HuH-7 (cell line): ENCODE measurements at regions not wholly inside any gene's neighbourhood (a gene's known extent, or its start where the extent isn't known, plus 50 kb on each side); places are given as distances from the start of the nearest gene placed in this dataset.
"Not testable (repeated sequence)": the region's sequence is repeated elsewhere in the genome, so short reads cannot be mapped to it uniquely, and the experiment has no call there.

Experiments
- DNase-seq: peaks from one replicate; pipeline ENCODE4 v3.0.0; 2011; ENCODE audit warnings: low spot score

DNA sequence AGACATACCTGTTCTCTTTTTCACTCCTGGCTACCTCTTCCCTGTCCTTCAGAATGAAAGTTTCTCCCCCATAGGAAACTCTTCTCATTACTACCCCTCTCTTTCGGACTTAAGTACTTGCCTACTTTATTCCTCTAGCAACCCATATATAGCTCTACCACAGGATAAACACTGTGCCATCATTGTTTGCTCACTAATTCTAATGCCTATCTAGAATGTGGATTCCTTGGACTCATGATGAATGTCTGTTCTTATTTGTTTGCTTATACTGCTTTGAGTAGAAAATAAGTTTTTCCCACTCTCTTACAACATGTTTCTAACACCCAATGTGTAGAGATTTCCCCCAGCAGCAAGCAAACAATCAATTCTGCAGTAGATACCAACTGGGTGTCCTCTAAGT, 1094.9 kb downstream of the SLC6A15 start:
- no peak for DNase-seq

DNA sequence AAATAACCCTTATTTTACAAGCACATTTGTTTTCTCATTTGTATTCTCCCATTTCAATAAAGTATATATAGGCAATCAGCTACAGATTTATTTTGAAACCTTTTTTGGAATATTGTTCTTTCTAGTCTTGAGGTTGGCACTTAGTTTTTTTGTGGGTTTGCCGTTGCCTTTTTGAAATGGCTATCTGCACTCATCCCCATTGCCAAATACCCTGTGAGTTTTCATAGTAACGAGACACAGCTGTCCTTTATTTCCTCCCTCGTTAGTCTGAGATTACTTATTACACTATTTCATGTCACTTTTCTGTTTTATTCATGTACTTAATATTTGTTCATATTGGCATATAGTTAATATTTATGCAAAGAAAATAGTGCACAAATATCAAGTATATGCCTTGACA, 1104.0 kb downstream of the SLC6A15 start:
- DNase-seq = no peak

DNA sequence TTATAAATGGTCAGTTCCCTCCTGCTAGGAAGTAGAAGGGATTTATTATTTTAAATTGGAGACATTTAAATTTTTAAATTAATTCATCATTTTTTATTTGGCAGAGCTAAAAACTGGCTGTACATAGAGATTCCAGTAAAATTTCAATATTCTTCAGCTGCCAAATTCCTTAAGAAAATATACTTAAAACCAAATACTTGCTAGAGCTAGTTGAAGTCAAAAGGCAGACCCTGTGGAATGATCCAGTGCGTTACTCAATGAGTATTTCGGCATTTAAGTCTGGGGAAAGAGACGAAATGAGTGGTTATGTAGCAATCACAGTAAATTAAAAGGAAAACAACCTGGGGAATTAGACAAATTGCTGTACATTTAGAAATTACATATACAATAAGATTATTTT, 1104.7 kb downstream of the SLC6A15 start:
- no peak for DNase-seq

DNA sequence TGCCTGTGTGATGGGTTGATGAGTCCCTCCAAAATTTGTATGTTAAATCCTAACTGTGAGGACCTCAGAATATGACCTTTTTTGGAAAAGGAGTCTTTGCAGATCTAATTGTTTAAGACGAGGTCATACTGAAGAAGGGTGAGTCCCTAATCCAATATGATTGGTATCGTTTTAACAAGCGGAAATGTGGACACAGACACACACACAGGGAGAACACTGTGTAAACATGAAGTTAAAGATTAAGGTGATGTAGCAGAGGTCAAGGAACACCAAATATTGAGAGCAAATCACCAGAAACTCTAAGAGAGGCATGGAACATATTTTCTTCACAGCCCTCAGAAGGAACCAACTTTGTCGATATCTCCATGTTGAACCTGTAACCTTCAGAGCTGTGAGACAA, 1106.7 kb downstream of the SLC6A15 start:
- DNase-seq = no peak

DNA sequence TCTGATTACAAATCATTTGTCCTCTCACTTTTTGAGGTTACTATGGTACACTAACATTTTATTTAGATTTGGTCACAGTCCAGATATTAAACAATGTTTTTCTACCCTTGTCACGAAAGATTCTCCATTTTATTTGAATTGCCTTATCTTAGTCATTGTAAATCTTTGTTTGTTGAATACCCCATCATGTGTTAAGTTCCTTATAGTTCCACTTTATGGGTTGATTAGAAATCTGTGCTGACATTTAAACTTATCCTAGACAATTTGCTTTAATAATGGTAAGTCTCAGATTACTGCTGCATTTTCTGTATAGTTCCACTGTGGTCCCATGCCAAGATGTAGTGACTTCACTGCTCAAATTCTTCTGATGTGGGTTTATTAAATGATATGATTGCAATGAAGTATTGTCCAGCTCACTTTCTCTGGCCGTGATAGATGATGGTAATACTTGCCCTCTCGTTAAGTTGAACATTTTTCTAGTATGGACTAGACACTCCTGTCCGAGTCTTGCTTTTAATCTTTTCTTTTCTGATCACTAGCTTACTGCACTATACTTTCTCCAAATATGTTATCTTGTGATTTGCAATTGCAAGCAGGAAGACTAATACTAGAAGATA, 1107.3 kb downstream of the SLC6A15 start:
- no peak for DNase-seq

DNA sequence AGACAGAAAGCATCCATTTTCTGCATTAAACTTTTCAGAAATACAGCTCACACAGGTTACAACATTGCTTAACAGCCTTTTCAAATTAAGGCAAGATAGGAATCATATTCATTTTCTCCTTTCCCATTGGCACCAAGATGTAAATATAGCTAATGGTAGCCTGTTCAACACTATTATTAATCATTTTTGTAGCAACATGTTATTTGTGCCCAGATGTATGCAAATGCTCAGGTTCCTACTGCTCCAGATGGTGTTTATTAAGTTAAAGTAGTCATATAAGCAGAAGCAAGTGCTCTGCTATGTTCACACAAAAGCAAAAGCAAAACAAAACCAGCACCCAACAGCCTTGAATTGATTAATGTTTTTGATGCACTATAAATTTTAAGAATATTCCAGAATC, 1110.6 kb downstream of the SLC6A15 start:
- no peak for DNase-seq

DNA sequence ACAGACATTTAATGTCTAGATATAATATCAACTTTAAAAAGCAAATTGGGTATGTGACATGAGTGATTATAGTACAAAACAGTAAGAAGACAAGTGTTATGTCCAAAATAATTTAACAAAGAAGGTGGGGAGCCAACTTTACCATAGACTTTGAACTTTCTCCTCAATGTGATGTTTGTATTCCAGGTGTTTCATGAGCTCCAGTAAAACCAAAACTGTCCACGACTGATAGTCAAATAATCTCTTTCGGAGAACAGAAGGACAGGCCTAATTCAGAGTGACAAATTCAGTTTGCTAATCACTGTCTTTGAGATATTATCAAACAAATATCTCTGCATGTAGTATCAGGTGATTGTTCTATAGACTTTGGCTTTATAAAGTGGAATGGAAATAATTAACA, 1112.6 kb downstream of the SLC6A15 start:
- DNase-seq = no peak

DNA sequence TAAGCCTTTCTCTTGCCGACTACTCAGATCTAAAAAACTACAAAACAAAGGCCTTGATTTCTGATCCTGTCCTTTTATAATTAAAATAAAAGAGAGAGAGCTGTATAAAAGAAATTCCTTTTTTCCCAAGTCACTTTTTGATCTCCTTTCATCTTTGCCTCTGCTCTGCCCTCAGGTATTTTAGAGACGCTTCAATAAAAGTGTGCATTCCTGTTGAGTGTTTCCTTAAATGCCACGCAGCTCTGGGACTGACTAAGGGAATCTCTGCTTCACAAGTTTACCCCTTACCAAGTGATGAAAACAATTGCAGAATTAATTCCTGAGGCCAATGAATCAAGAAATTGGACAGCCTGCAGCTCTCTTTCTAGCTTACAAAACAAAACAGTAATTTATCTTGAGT, 1109.8 kb downstream of the TMTC2 start:
- no peak for DNase-seq

DNA sequence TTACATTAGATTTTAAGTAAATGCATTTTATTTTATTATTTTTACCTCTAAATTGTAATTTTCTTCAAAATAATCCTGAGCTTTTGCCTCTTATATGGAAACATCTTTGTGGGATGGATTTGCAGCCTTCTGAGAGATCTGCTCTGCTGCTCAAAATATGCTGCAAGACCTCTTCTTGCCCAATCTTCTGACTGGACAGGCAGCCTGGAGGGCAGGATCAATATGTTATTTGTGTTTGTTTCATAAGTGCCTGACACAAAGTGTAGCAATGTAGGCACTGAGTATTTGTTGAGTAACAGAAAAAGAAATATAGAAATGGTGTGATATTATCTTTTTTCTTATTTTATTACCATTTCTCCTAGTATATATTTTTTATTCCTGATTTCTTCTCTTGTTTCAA, 1106.9 kb downstream of the TMTC2 start:
- DNase-seq = no peak

DNA sequence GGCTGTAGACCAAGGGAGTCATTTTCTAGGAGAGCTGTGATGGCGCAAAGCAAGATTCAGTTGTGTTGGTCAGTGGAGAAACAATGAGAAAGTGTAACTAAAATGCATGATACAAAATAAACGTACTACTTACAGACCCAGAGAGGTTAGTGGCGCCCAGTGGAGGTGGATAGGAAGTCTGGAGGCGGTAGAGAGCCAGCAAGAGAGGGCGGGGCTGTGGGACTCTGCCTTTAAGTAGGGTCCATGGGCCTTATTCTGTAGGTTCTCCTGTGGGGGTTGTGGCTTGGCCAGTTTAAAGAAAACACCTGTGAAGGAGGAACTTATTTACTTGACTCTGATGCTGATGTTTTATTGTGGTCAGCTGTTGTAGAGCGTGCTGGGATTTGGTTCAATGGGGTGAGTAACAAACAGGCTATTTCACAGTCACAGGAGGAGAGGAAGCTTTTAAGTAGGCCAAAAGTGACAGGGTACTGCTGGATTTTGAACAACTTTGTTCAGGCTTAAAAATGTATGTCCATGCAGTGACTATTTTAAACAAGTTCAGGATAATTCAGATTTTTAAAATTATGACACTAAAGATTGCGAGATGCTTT, 1097.7 kb downstream of the TMTC2 start:
- no peak for DNase-seq

DNA sequence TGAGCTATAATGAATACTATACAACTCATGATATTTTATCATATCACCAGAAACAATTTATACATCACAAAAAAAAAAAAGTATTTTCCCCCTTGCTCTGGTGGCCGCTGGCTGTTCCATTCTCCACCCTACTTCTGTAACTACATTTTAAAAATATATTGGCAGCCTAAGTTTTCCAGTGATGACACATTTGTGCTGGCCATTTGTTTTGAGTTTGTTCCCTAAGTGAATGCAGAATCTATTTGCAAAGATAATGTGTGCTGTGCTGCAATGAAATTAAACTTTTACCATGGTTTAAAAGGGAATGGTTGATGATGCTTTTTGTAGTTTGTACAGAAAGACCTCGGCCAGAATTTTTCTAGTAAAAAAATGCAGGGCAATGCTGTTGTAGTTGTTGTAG, 1092.8 kb downstream of the TMTC2 start:
- no peak for DNase-seq

DNA sequence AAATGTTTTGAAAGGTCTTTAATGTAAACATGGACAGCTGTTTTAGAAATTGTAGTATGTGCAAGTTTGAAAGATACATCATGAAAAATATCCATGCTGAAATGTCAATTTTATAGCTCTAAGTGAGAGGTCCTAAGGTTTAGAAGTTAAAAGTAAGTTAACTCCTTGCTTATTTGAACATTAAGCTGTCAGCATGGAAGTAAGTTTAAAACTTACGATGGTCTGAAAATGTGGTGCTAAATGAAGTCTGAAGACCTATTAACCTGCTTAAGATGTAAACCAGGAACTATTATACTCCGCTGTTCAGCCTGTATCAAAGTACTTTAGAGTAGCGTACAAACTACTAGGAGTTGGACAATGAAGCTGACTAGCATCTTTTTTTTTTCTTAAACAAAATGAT, 1082.4 kb downstream of the TMTC2 start:
- no peak for DNase-seq

DNA sequence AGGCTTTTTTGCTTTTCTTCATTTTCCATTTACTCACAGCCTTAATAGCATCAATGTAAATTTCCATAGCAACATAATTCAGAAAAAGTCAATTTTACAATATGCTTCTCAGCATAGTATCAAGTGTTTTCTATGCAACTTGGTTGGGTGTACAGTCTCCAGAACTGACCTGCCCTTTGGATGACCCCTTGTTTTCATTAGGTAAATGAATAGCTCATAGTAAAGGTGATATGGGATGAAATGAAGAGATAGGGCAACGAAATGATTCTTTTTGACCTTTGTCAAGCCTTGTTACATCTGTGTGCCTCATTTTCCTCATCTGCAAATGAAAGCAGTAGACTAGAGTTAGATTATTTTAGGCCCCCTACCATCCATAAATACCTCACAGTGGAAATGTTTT, 1081.0 kb downstream of the TMTC2 start:
- no peak for DNase-seq

DNA sequence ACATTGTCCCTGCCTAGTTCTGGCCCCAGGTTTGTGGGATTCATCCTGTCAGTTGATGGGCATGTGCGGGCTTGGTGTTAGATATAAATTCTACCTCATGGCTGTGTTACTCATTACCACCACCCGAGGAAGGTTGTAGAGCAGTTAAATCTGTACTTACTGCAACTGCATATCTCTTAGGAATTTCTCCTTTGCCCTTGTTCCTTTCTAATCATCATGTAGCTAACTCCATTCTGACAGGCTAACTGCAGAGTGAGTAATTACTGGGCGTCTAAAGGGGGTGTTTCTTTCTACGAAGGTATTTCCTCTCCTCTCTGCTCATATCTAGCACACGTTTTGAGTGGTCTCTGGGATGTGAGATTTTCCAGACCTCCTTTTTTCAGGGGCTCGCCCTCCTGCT, 1076.7 kb downstream of the TMTC2 start:
- no peak for DNase-seq

DNA sequence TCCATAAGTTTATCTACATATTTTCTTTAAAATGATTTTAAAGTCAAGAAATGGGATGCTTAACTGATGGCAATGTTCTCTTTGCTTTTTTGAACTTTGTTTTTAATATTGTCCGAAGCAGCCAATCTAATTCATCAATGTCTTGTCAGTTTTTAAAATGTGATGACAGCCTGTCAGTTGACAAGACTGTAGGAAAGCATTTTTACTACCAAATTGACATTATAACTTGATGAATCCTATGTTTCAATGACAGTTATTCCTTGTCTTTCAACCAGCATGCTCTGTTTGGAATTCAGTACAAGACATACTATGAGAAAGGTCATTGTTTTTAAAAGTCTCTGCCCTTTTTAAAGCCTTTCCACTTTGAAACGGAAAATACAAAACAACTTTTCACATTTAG, 1073.2 kb downstream of the TMTC2 start:
- no peak for DNase-seq

DNA sequence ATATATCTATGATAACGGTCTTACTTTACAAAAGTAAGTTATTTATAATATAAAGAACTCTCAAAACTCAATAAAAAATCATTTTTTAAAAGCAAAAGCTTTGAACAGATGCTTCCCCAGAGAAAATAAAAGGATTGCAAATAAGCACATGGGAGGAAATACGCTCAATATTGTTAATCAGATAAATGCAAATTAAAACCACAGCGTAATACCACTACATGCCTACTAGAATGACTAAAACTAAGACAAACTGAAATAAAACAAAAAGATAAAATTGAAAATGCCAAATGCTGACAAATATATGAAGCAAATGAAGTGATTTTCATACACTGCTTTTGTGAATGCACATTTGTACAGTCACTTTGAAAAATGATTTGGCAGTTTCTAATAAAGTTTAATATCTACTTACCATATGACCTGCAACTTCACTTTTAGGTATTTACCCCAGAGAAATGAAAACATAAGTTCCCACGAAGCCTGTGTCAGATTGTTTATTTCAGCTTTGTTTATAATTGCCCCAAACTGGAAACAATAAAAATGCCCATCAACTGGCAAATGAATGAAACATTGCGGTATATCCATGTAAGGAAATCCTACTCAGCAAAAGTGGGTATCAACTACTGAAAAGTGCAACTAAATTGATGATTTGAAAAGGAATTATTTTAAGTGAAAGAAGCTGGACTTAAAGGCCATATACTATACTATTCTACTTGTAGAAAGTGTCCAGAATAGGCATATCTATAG, 1072.4 kb downstream of the TMTC2 start:
- DNase-seq = no peak

DNA sequence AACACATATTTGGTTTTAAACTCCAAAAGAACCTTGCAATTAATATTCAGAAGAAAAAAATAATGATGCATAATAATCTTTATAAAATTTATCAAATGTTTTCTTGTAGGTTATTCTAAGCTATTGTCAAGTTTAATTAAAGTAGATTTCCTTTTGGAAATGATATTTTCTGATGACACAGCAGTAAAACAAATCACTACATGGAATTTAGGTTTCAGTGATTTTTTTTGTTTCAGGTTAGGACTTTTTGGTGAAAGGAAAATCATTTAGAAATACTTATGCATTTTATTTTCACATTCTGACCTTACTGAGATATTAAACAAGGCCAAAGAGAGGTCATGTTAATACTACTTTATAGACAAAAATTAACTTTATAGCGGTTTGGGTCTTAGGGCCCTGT, 1067.2 kb downstream of the TMTC2 start:
- no peak for DNase-seq

DNA sequence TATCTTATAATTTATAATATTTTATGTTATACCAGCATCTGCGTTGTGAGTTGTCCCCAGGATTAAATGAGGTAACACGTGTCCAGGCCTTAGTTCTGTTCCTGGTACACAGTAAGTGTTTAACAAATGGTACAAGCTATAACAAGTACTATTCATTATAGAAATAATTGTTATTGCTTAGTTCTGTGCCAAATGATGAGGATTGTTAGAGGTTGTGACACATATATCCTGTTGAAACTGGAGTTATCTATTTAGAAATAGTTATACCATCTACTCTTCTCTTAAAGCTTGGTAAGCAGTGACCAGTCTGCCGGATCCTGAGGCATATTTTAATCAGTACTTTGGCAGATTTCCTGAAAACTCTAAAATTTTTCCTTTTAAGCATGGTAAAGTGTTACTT, 1066.5 kb downstream of the TMTC2 start:
- DNase-seq = no peak

DNA sequence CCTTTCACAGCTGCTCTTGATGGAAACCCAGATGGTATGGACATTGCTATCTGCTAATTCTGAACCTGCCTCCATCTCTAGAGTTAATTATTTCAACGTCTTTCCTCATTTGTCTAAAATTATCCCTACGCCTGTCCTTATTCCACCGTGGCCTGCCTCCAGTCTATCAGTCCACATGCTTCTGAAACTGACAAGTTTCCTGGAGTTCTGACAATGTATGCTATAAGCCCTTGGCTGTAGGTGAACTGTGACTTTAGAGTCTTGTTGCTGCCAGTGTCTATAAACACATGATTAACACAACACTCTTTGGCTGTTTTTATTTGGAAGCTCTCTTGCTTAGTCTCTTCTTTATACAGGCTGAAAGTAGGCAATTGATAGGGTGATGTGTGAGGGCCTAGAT, 1052.9 kb downstream of the TMTC2 start:
- DNase-seq = no peak

DNA sequence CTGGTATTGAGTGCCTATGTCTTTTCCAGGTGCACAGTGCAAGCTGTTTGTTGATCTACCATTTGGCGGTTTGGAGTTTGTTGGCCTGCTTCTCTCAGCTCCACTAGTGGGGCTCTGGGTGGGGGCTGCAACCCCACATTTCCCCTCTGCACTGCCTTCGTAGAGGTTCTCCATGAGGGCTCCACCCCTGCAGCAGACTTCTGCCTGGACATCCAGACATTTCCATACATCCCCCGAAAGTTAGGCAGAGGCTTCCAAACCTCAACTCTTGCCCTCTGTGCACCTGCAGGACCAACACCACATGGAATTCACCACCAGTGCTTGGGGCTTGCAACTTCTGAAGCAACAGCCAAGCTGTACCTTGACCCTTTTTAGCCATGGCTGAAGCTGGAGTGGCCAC, 1024.1 kb downstream of the TMTC2 start:
- no peak for DNase-seq

DNA sequence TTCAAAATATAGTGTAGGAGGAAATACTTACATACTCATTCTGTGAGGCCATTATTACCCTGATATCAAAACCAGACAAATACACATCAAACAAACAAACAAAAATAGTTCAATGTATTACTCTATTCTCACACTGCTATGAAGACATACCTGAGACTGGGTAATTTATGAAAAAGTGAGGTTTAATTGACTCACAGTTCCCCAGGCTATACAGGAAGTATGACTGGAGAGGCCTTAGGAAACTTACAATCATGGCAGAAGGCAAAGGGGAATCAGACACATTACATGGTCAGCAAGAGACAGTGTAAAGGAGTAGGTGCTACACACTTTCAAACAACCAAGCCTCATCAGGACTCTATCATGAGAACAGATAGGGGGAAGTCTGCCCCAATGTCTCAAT, 1023.2 kb downstream of the TMTC2 start:
- DNase-seq = no peak

DNA sequence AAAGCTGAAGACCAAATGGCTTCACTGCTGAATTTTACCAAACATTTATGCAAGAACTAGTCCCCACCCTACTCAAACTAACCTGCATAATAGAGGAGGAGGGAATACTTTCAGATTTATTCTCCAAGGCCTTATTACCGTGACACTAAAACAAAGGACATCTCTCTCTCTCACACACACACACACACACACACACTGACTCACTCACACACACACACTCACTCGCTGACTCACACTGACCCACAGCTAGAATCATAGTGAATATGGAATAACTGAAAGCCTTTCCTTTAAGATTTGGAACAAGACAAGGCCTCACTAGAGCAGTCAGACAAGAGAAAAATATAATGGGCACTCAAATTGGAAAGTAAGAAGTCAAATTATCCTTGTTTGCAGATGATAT, 1014.1 kb downstream of the TMTC2 start:
- no peak for DNase-seq

DNA sequence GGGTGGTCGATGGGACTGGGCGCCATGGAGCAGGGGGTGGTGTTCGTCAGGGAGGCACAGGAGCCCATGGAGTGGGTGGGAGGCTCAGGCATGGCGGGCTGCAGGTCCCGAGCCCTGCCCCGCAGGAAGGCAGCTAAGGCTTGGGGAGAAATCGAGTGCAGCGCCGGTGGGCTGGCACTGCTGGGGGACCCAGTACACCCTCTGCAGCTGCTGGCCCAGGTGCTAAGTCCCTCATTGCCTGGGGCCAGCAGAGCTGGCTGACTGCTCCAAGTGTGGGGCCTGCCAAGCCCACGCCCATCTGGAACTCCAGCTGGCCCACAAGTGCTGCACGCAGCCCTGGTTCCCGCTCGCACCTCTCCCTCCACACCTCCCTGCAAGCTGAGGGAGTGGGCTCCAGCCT, 1009.6 kb downstream of the TMTC2 start:
- DNase-seq = not testable (repeated sequence)

DNA sequence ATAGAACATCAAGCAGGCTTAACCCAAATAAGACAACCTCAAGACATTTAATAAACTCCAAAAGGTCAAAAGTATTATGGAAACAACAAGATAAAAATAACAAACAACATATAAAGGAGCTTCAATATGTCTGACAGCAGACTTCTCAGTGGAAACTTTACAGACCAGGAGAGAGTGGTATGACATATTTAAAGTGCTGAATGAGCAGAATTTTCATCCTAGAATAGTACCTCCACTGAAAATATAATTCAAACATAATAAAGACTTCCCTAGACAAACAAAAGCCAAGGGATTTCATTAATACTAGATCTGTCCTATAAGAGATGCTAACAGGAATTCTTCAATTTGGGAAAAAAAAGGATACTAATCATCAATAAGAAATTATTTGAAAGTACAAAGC, 1005.0 kb downstream of the TMTC2 start:
- DNase-seq = no peak
